ENCODE measurements at regions not wholly inside any gene's neighbourhood (a gene's known extent, or its start where the extent isn't known, plus 50 kb on each side); places are given as distances from the start of the nearest gene placed in this dataset.
"Not testable (repeated sequence)": the region's sequence is repeated elsewhere in the genome, so short reads cannot be mapped to it uniquely, and the experiment has no call there.

DNA sequence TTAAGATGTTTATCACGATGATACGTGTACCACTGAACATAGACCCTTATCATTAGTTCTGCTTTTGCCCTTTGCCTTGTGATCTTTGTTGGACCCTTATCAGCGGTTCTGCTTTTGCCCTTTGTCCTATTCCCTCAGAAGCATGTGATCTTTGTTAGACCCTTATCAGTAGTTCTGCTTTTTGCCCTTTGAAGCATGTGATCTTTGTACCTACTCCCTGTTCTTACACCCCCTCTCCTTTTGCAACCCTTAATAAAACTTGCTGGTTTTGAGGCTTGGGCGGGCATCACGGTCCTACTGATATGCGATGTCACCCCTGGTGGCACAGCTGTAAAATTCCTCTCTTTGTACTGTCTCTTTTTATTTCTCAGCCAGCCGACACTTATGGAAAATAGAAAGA, 117.0 kb downstream of the SDHAF3 start:
- H3K4me3 ChIP-seq (replicated peaks; ENCODE audit: low read depth, low read length); DNase-seq (ENCODE audit: extremely low read depth, low read depth): not testable (repeated sequence)

DNA sequence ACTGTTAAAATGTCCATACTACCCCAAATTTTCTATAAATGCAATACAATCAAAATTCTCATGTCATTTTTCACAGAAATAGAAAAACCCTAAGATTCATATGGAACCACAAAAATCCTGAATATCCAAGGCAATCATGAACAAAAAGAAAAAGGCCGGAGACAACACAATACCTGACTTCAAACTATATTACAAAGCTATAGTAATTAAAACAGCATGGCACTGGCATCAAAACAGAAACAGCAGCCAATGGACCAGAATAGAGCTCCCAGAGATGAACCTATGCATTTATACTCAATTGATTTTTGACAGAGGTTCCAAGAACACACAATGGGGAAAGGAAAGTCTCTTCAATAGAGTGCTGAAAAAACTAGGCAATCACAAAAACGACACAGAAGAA, 128.8 kb downstream of the SDHAF3 start:
- TF ChIP-seq, protein P1, sequence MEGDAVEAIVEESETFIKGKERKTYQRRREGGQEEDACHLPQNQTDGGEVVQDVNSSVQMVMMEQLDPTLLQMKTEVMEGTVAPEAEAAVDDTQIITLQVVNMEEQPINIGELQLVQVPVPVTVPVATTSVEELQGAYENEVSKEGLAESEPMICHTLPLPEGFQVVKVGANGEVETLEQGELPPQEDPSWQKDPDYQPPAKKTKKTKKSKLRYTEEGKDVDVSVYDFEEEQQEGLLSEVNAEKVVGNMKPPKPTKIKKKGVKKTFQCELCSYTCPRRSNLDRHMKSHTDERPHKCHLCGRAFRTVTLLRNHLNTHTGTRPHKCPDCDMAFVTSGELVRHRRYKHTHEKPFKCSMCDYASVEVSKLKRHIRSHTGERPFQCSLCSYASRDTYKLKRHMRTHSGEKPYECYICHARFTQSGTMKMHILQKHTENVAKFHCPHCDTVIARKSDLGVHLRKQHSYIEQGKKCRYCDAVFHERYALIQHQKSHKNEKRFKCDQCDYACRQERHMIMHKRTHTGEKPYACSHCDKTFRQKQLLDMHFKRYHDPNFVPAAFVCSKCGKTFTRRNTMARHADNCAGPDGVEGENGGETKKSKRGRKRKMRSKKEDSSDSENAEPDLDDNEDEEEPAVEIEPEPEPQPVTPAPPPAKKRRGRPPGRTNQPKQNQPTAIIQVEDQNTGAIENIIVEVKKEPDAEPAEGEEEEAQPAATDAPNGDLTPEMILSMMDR (IDR thresholded peaks at IDR 0.05; ENCODE audit: low read depth, low read length, missing control alignments): no peak
- H3K4me3 ChIP-seq (replicated peaks; ENCODE audit: low read depth, low read length): no peak overlapping the region
- DNase-seq (ENCODE audit: extremely low read depth, low read depth): no peak

DNA sequence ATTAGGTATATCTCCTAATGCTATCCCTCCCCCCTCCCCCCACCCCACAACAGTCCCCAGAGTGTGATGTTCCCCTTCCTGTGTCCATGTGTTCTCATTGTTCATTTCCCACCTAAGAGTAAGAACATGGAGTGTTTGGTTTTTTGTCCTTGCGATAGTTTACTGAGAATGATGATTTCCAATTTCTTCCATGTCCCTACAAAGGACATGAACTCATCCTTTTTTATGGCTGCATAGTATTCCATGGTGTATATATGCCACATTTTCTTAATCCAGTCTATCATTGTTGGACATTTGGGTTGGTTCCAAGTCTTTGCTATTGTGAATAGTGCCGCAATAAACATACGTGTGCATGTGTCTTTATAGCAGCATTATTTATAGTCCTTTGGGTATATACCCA, 140.7 kb downstream of the SDHAF3 start:
- not testable (repeated sequence) for H3K4me3 ChIP-seq (replicated peaks; ENCODE audit: low read depth, low read length); DNase-seq (ENCODE audit: extremely low read depth, low read depth)

DNA sequence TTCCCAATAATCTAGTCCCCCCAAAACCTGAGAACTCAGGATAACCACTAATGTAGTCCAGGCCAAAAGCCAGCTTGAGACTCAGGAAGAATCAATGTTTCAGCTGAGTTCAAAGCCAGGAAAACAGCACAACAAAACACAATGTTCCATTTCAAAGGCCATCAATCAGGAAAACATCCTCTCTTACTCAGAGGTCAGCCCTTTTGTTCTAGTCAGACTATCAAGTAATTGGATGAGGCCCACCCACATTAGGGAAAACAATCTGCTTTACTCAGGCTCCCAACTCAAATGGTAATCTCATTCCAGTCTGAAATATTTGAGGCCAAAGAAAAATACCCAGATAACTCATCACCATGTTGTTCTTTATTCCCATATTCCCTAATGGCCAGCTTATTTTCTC, 152.2 kb downstream of the SDHAF3 start:
- TF ChIP-seq, protein P1 (IDR thresholded peaks at IDR 0.05; ENCODE audit: low read depth, low read length, missing control alignments): no peak
- no peak for DNase-seq (ENCODE audit: extremely low read depth, low read depth)
- no peak overlapping the region for H3K4me3 ChIP-seq (replicated peaks; ENCODE audit: low read depth, low read length)

DNA sequence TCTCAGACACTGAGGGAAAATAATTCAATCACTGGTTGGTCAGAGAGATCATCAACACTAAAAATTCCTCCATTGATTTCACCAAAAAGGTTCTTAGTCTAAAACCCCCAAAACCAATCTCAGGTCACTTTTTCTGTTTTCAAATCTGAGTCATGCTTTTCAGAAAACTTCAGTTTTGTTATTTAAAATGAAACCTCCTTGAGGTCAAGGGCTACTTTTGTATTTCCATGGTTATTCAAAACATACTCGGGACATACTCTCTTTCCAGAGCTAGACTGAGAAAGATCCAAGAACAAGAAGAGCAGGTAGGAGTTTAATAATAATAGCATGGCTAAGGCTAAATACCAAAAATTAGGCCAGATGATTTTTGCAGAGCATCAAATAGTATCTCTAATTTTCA, 152.8 kb downstream of the SDHAF3 start:
- H3K4me3 ChIP-seq (replicated peaks; ENCODE audit: low read depth, low read length): no peak overlapping the region
- no peak for DNase-seq (ENCODE audit: extremely low read depth, low read depth)
- TF ChIP-seq, protein P1 (IDR thresholded peaks at IDR 0.05; ENCODE audit: low read depth, low read length, missing control alignments): no peak

DNA sequence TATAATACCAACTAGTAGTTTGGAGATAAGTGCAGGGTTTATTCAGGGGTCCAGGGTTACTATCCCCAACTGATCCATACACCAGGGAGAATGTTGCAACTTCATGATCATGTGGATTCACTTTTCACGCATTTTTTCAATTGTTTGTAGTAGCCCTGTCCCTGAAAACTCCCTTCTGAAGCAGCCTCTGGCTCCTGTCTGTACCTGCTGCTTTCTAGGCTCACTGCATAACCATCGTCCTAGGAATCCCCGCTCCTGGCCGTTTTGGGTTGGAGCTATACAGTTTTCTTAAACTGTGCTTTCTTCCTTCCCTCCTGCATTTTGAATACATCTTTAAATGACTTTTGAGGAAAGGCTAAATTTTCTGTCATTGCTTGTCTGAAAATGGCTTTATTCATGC, 154.1 kb downstream of the SDHAF3 start:
- TF ChIP-seq, protein P1 (IDR thresholded peaks at IDR 0.05; ENCODE audit: low read depth, low read length, missing control alignments): no peak
- DNase-seq (ENCODE audit: extremely low read depth, low read depth): no peak
- H3K4me3 ChIP-seq (replicated peaks; ENCODE audit: low read depth, low read length): no peak overlapping the region

DNA sequence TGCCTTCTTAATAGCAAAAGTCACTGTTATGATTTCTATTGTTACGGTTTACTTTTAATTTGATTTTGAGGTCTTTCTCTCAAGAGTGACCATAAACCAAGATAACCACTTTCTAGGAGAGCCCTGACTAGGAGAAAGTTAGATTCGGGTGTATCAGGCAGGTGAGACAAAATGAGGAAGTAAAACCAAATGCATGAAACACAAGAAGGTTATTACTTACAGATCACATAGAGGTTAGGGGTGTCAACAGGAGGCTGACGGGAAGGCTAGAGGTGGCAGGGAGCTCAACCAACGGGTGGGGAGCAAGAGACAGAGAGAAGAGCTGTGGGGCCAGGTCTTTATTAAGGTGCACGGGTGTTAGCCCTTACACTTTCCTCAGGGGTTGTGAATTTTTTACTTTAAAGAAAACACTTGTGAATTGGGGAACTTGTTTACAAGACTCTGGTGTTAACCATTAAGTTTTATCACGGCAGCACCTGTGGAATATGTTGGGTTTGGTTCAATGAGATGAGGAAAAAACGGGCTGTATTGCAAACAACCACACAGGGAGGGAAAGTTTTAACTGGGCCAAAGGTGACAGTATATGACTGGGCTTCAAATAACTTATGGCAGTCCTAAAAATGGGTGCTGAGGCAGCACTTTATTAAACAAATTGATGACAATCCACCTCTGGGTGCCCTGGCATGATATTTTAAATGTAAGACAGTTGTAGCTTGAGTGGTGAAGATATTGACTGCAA, 154.9 kb downstream of the SDHAF3 start:
- DNase-seq (ENCODE audit: extremely low read depth, low read depth): no peak
- H3K4me3 ChIP-seq (replicated peaks; ENCODE audit: low read depth, low read length): no peak overlapping the region
- TF ChIP-seq, protein P1 (IDR thresholded peaks at IDR 0.05; ENCODE audit: low read depth, low read length, missing control alignments): no peak

DNA sequence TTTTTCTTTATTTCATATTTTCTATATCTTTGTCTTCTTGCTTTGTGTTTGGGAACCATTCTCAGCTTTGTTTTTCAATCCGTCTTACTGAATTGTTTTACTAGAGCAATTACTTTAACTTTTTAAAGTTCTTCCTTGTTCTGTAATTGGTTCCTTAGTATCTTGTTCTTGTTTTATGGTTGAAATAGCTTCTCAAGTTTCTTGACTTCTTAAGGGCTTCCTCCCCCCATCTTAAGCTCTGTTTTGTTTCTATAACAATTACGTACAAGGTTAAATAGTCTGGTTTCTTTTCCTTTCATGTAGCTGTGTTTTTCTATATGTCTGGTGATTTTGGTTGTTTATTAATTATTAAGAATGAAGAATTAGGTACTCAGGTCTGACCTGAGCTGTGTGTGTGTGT, 158.0 kb downstream of the SDHAF3 start:
- H3K4me3 ChIP-seq (replicated peaks; ENCODE audit: low read depth, low read length): no peak overlapping the region
- TF ChIP-seq, protein P1 (IDR thresholded peaks at IDR 0.05; ENCODE audit: low read depth, low read length, missing control alignments): no peak
- DNase-seq (ENCODE audit: extremely low read depth, low read depth): no peak

All from HFF-Myc (cell line).